ENCODE measurements at regions not wholly inside any gene's neighbourhood (a gene's known extent, or its start where the extent isn't known, plus 50 kb on each side); places are given as distances from the start of the nearest gene placed in this dataset.

GRCh38 chr13:90321281-90321931 lies 1026.1 kb upstream of the MIR17HG start:
- H3K4me2 ChIP-seq (ENCODE audit: insufficient read depth, low read length) = no peak overlapping the region
- POLR2A ChIA-PET = interaction anchor here (0.8 kb wide), 1 partner anchor 8 kb away, joined by 3 read pairs; no protein-coding TSS in a partner anchor
- H3K9me3 ChIP-seq (replicated peaks; ENCODE audit: control insufficient read depth, insufficient read depth, low read depth, low read length) = peaks cover 2% of the 10 kb centered on the region
- H3K27ac ChIP-seq (ENCODE audit: extremely low read depth, low read depth, low read length) = no peak overlapping the region
- H3K9ac ChIP-seq (ENCODE audit: insufficient read depth in 1 of 2, low read depth in 2 of 2, low read length in 2 of 2) = no peak overlapping the region
- TF ChIP-seq ZNF778 (CRISPR knock-in tag; IDR thresholded peaks at IDR 0.05) (no peak), HIVEP1 (CRISPR knock-in tag; IDR thresholded peaks at IDR 0.05) (no peak), ZNF707 (CRISPR knock-in tag; conservative IDR thresholded peaks at IDR 0.05) (0 out of 2 replicates have a peak, but pooled peaks have one; percentile 47), PPARD (CRISPR knock-in tag; IDR thresholded peaks at IDR 0.05) (no peak), PHF8 (IDR thresholded peaks at IDR 0.05; ENCODE audit: borderline replicate concordance, low read length) (peak; percentile 18; the same call in 1 of the 2 replicates), SRSF7 (optimal IDR thresholded peaks at IDR 0.05; ENCODE audit: low read depth, low read length) (no peak), ARID2 (IDR thresholded peaks at IDR 0.05) (no peak), USF2 (CRISPR knock-in tag; IDR thresholded peaks at IDR 0.05) (0 out of 2 replicates have a peak, but pooled peaks have one; percentile 12), SOX6 (IDR thresholded peaks at IDR 0.05) (no peak), ARID3A (IDR thresholded peaks at IDR 0.05; ENCODE audit: borderline replicate concordance, low read depth, low read length) (no peak), ZNF184 (CRISPR knock-in tag; IDR thresholded peaks at IDR 0.05) (0 out of 2 replicates have a peak, but pooled peaks have one; percentile 55), MAFG (tag; conservative IDR thresholded peaks at IDR 0.05) (no peak)
- TF ChIP-seq, protein P1, sequence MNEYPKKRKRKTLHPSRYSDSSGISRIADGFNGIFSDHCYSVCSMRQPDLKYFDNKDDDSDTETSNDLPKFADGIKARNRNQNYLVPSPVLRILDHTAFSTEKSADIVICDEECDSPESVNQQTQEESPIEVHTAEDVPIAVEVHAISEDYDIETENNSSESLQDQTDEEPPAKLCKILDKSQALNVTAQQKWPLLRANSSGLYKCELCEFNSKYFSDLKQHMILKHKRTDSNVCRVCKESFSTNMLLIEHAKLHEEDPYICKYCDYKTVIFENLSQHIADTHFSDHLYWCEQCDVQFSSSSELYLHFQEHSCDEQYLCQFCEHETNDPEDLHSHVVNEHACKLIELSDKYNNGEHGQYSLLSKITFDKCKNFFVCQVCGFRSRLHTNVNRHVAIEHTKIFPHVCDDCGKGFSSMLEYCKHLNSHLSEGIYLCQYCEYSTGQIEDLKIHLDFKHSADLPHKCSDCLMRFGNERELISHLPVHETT (CRISPR knock-in tag; conservative IDR thresholded peaks at IDR 0.05 in 1 of 2, IDR thresholded peaks at IDR 0.05 in 1 of 2) = 0 out of 4 replicates have a peak, but pooled peaks of 1 of the 2 experiments have one; percentile 61
- no TSS peak for BruUV-seq (replicated peaks)
- 2% methylated on average over 9 of the region's 9 CpGs for WGBS (ENCODE audit: insufficient coverage, low coverage, missing lambda C conversion rate)
- CTCF ChIA-PET (ENCODE audit: low intra/inter-chr PET ratio) = no interaction called here
- intact Hi-C loops (cut with micrococcal nuclease) = no loop called here
- FAIRE-seq = no peak
- DNase-seq (ENCODE audit: extremely low read depth in 1 of 4, low spot score in 3 of 4) = peak in 1 of 4 experiments; percentile 18
- no peaks in the 10 kb centered on the region for H3K9me1 ChIP-seq (ENCODE audit: control insufficient read depth, insufficient read depth, low read length)
- no peaks in the 10 kb centered on the region for H3K36me3 ChIP-seq (ENCODE audit: control insufficient read depth, insufficient read depth, low read length)
- H3K27me3 ChIP-seq (ENCODE audit: control insufficient read depth in 2 of 2, insufficient read depth in 2 of 2, low read length in 2 of 2) = no peaks in the 10 kb centered on the region
- no peaks in the 10 kb centered on the region for H4K20me1 ChIP-seq (replicated peaks; ENCODE audit: control insufficient read depth, insufficient read depth, low read length)
- in situ Hi-C loops (cut with MboI) = no loop called here
- H3K79me2 ChIP-seq (ENCODE audit: control insufficient read depth, insufficient read depth, low read length) = no peaks in the 10 kb centered on the region
- H2AFZ ChIP-seq (ENCODE audit: low read depth, low read length) = no peak overlapping the region
- no peak; the same call in 2 of the 3 replicates for ATAC-seq
- H3K4me3 ChIP-seq = no peak overlapping the region
- H3K4me1 ChIP-seq (replicated peaks in 1 of 2; ENCODE audit: control insufficient read depth in 2 of 2, insufficient read depth in 2 of 2, low read length in 2 of 2) = no peaks in the 10 kb centered on the region

All from K562 (cell line).